ENCODE measurements at regions not wholly inside any gene's neighbourhood (a gene's known extent, or its start where the extent isn't known, plus 50 kb on each side); places are given as distances from the start of the nearest gene placed in this dataset.
"Not testable (repeated sequence)": the region's sequence is repeated elsewhere in the genome, so short reads cannot be mapped to it uniquely, and the experiment has no call there.

DNA sequence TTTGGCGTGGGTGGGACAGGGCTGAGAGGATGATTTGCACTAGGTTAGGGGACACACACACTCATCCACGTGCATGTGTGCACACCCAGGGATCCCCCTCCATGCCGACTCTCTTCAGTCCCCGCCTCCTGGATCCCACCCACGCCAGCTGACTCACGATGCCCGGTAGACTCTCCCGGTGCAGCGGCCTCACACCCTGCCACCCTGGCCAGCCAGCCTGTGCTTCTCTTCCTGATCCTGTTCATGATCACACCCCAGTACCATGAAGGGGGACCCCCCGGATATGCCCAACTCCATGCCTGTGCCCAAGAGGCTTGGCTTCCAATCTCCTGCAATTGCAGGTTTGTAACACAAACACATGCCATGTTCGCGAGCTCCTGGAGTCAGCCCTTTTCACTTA is 157.8 kb upstream of the HDAC4 start:
- DNase-seq: no peak

DNA sequence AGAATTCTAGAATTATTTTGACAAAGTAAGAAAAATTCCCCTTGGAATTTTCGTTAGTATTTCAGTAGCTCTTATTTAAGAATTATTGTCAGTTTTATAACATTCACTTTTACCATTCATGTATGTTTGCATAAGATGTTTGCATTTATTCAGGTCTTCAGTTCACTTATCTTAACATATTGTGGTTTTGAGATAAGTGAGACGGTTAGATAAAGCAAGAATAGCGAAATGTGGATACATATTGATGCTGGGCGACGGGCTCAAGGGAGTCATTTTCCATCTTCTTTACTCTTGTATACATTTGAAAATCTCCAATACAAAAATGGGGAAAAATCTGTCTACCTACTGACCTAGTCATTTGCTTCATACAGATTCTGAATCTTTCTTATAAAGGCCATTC is 156.7 kb upstream of the HDAC4 start:
- DNase-seq: no peak

DNA sequence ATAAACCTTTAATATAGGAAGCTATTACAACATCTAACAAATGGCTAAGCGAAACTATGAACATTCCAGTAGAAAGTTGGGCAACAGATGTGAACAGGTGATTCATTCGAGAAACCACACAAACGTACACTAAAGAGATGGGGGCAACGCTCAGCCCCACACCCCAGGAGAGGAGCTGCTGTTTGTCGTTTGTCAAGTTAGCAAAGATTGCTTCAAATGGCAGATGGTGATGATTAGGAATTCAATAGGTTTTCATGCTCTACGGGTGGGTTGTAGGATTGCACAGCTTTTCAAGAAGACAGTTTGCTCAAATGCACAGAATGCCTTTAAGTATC is 154.7 kb upstream of the HDAC4 start:
- no peak for DNase-seq

DNA sequence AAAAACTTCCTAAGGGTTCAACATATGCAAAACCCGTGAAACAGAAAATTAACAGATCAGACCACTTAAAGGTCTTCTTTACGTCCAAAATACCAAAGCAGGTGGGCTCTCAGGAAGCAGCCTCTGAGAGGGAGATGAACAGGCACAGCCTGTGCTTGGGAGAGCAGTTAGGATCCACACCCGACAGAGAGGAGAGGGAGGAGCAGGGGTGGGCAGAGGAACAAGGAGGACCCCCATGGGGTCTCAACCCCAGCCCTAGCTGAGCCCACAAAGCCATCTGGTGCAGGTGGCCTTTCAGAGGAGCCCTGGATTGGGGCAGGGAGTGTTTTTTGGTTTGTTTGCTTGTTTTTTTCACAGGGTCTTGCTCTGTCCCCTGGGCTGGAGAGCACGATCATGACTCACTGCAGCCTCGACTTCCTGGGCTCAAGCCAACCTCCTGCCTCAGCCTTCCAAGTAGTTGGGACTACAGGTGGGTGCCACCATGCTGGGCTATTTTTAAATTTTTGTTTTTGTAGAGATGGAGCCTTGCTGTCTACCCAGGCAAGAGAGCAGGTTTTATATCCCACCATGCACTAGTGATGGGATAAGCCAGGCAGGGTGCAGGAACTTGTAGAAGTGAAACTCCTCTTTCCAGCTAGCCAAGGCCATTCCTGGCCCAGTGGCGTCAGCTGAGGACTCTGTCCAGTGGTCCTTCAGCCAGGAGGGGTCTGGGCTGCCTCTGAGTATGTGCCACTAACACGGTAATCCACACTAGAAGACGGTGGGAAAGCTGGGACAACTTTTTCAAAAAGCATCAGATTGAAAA is 154.1 kb upstream of the HDAC4 start:
- DNase-seq: no peak

DNA sequence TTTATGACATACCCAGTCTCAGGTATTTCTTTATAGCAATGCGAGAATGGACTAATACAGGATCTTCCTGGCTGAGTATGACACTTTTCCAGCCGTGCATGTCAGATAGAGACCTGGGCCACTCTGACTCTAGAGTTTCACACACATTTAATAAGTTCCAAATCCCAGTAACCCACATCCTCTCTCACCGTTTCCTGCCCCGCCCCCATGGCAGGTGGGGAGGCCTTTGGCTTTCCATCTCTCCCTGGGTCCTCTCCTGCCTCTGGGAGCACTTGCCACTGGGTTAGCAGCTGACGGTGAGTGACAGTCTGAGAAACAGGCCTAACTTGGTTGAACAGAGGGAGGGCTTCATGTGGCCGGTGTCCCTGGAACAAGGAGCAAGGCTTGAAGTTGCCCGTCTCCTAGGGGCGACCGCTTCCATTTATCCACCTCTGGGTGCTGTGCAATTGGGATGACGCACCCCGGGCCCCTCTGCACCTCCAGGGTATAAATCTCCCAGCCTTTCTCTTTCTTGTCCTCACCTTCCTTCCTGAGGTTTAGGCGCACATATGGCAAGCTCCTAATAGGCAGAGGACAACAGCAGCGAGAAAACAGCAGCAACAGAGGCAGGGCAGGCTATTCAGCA is 152.7 kb upstream of the HDAC4 start:
- no peak for DNase-seq

DNA sequence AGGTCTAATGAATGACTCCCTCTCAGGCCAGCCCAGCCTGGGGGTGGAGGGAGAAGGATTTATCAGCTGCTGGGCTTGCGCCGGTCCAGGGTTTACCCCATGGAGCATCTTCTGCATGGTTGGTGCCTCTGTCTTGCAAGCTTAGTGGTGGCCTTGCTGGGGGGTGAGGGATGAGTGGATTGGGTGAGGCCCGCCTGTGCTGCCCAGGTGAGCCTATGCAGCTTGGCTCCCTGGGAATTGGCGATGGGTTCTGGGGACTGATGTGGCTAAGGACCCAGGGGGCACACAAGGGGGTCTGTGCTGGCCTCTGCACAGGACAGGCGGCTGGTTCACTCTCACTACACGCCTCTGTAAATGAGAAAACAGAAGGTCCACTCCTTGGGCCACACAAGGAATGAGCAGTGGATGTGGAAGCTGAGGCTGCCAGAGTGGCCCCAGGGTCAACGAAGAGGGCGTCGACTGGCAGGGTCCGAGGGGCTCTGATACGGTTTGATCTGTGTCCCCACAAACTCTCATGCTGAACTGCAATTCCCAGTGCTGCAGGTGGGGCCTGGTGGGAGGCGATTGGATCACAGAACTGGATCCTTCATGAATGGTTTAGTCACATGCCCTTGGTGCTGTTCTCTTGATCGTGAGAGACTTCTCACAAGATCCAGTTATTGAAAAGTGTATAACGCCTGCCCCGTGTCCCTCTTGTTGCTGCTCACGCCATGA is 151.6 kb upstream of the HDAC4 start:
- DNase-seq: no peak

DNA sequence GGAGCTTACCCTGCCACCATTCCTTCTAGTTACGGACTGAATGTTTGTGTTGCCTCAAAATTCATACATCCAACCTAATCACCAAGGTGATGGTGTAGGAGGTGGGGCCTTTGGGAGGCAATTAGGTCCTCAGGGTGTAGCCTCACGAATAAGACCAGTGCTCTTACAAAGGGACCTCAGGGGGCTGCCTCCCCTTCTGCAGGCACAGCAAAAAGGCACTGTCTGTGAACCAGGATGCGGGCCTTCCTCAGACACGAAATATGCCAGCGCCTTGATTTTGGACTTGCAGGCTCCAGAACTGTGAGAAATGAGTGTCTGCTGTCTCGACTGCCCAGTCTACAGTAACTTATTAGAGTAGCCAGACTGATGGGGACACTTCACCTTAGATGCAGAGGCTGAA is 150.4 kb upstream of the HDAC4 start:
- DNase-seq: no peak

DNA sequence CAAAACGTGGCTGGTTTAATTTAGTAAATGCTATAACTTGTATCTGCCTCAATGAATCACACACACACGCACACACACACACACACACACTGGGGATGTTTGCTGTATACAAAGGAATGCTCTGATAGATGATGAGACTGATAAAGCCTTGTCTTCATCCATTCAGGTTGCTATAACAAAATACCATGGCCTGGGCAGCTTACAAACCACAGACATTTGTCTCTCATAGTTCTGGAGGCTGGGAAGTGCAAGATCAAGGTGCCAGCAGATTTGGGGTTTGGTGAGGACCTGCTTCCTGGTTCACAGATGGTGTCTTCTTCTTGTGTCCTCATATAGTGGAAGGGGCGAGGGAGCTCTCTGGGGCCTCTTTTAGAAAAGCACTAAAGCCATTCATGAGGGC is 149.5 kb upstream of the HDAC4 start:
- no peak for DNase-seq

DNA sequence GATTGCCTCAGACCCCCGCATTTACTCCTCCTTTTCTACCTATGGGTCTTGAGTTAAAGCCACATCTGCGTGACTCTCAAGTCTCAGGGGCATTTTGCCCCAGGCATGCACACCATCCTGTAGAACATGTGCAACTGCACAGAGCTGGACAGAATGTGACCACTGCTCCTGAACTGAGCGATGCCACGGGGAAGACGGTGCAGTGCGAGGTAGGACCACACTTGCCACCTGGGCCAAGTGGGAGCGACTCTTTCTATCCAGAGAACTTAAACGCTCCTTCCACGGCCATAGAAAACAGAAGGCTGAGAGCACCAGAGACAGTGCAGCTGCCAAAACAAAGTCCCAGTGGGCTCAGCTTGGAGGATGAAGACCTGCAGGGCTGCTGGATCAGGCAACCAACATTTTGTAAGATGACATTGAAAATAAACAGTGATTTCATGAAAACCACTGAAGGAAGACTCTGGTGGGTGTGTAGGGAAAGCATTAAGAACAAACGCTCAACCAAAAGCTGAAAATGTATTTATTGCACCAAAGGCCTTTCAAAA is 149.0 kb upstream of the HDAC4 start:
- no peak for DNase-seq

DNA sequence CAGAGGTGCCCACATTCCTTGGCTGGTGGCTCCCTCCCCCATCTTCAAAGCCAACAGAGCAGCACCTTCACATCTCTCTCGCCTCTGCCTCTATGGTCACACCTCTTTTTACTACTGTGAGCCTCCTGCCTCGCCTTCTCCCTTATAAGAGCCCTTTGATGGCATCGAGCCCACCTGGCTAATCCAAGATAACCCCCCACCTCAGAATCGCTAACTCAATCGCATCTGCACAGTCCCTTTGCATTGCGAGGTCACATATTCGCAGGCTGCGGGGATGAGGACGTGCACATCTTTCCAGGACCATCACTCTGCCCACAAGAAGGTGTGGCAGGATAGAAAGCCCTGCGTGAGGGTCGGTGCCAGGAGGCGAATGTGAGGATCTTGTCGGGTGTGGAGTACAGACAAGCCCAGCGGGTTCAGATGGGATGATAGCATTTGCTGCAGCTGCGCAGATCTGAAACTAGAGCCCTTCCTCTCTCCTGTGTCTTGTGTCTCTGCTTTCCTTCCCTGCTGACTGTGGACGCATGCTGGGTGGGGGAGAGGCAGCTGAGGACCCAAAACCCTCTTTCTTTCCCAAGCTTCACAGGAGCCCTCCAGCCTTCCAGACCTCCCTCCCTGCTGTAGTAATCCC is 148.3 kb upstream of the HDAC4 start:
- DNase-seq: no peak

DNA sequence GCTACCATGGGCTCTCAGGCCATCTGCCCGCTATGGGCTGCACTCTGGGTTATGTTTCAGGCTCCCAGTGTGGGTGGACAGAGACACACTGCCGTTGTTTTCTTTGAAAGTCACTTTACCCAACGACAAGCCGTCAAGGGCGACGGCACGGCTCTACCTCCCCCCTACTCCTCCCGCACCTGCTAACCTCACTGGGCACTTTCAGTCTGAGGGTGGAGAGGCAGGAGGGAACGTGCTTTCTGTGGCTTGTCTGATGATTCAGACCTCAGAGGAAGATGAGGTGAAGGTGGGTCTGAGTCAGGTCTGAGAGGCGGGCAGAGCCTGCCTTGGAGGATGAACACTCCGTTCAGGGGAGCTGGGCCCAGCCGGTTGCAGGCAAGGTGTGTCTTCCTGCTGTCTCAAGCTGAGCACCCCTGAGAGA is 147.6 kb upstream of the HDAC4 start:
- DNase-seq: no peak

DNA sequence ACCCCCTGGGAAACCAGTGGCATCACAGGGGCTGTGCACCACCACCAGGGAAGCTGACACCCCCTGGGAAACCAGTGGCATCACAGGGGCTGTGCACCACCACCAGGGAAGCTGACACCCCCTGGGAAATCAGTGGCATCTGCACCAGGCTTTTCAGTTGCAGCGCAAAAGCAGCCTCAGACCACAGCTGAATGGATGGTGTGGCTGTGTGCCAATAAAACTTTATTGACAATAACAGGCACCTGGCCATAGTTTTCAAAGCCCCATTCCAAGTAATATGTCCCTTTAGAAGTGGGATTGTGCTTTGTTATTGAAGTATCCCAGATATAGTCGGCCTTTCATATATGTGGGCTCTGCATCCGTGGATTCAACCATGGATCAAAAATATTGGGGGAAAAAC is 146.3 kb upstream of the HDAC4 start:
- not testable (repeated sequence) for DNase-seq

DNA sequence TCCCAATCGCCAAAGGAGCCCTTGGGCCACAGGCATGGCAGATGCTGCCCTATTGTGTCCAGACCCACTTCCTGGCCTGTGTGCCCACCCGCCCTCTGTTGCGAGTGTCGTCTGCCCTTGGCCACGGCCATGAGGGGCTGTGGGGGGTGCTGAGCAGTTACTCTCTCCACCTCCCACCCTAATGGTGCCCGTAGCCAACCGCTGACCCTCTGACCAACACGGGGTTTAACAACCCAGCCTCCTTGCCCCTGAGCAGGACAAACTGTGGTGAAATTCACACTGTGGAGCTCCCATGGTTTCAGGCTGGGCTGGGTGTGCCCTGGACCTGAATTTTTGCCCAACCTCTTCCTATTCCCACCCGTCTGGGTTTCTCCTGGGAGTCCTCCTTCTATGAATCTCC is 145.7 kb upstream of the HDAC4 start:
- DNase-seq: no peak

DNA sequence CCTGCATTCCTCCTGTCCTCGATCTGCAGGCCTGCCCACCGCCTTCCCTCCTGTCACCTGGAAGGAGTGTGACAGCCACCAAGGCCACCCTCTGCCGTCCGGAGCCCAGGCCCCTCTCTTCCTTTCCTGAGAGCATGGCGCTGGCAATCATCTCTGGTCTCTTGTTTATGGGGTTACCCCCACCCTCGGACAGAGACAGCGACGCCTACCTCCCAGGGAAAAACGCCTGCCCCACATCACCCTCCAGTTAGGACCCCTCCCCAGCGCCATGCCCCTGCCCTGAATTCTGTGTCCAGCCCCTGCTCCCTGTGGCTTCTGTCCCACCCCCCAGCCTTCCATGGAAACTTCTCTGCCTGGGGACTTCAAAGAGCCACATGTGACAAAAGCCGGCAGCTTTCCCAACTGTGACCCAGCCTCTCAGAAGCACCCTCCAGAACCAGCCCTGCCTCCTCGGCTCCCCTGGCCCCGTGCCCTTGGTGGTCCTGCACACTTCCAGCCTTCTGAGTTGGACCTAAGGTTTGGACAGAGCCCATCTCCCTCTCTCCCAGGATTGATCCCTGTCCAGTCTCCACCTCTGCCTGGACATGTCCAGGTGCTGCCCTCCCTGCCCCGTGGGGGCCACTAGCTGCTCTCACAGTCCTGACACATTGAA is 145.0 kb upstream of the HDAC4 start:
- DNase-seq: no peak

DNA sequence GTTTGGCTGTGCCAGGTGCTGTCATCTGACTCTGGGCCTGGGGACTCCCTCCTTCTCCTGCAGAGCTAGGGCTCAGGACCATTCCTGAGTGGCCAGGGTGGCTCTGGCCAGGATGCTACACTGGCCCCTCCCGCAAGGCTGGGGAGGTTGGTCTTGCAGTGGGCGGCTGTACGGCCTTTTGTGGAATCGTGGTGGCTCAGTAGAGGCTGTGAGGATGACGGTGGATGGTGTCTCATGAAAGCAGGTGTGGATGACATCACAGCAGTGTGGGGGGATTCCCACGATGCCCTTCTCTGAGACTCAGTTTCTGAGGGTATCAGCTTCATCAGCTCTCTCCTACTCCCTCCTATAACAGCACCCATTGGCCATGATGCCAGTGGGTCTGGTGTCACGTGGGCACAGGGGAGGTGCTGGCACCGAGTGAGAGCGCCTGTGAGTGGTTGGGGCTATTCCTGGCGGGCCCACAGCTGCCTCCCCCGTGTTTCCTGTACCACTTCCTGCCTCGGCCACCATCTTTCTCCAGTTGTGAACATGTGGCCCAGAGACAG is 144.2 kb upstream of the HDAC4 start:
- no peak for DNase-seq

DNA sequence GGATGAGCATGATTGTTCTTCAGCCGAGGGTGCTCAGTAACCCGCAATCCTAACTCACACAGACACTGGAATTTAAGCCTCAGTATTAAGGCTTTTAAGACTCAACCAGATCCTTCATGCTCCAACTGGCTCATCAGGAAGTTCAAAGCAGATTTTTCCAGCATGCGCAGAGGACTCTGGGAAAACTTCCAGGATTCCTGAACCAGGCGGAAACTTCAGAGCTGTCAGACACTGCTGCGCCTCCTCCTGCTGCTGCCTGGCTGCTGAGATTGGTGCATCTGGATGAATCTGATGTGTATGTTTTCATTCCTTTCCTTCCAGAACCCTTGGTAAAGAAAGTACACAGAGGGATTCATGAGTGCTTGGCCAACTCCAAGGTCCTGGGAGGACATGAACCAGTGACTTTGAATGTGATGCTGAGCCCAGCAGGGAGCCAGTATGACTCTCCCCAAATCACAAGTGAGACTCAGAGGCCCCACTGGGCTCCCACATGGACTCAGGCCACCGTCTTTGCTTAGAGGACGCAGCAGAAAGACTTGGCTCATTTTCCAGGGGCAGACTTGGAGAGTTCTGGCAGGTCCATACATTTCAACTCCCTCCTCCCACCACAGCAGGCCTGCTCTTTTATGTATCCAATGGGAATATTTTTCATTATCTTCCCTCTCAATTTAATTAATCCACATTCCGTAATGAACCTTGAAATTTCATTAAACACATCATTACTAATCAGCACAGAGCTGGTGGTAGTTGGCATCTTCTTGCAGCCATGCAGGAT is 143.5 kb upstream of the HDAC4 start:
- no peak for DNase-seq

DNA sequence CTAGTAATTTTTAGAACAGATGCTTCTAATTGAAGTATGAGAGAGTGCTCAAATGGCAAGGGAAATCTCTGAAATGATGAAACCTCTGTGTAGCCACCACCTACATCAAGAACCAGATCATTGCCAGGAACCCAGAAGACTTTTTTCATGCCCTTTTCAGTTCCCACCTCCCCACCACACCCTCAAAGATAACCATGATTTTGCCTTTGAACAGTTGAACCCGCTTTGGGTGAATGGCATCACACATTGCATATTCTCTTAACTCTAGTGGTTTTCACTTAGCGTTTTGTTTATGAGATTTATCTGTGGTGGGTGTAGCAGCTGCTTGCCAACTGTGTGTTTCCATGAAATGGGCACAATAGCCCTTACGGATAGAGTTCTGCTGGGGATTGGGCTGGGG is 142.9 kb upstream of the HDAC4 start:
- no peak for DNase-seq

DNA sequence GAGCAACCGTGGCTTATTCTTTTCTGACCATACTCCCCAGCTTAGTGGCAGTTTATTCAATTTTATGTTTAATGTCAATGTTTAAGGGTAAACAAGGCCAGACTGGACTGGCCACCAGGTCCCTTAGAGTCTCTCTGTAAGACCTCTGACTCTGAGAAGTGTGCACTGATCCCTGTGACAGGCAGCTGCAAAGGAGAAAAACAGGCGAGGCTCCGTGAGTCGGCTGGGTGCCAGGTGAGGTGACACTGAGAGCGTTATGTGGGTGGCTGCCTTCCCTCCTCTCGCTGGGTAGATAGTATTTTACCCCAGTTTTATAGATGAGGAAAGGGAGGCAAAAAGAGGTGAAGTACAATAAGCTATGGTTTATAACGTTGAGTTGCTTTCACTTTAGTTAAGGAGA is 139.4 kb upstream of the HDAC4 start:
- peak; percentile 30 for DNase-seq

DNA sequence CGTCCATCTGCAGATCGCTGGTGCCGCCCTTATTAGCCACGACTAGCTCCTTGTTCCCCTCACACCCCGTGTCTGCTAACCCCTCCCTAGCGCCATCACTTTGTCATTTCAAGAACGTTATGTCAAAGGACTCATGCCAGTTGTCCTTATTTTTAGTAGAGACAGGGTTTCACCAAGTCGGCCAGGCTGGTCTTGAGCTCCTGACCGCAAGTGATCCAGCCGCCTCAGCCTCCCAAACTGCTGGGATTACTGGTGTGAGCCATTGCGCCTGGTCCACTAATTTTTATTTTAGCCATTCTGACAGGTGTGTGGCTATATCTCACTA is 138.9 kb upstream of the HDAC4 start:
- no peak for DNase-seq

DNA sequence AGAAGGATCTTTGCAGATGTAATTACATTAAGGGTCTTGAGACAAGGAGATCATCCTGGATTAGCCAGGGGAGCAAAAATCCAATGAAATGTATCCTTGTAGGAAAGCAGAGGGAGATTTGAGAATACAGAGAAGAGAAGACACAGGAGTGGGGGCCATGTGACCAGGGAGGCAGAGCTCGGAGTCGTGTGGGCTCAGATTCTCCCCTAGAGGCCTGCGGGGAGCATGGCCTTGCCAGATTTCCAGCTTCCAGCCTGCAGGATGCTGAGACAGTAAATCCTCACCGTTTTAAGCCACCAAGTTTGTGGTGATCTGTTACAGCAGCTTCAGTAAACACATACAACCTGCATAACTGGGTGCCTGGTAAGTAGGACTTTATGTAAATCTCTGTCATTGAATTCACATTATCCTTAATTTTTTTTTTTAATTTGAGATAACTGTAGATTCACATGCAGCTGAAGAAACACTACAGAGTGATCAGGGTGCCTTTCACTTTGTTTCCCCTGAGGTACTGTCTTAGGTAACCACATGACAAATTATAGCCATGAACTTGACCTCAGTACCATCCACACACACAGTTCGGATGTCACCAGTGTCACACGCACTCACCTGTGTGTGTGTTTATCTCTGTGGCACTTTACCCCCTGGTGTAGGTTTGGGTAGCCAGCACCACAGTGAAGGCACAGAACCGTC is 138.4 kb upstream of the HDAC4 start:
- no peak for DNase-seq

DNA sequence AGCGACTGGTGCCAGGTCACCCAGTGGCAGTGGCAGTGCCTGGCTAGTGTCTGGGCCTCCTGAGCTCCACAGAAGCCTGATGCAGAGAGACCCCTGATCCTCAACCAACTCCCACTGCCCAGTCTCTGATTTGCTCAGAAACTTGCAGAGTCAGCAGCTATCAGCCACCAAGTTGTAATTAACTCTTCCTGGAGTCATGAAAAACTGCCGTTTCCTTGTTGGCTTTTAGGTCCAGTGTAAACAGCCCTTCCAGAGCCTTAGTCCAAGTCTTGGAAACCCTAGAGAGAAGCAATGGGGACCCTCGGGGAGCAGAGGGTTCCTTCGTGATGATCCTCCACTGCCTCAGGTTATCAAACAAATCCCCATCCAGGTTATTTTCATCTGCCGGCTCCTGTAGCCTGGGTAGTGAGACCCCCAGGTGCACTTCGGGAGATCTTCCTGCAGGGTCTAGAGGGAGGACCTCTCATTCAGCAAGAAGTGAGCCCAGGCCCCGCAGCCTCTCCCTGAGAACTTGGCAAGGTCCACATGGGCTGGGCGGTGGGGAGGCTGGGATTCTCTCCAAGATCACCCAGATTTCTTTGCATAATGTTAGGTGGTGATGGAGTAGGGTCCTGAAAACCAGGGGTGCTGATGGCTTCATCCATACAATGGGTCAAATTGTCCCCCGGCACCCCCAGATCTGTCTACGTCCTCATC is 137.7 kb upstream of the HDAC4 start:
- no peak for DNase-seq
